GM19023 (cell line): ENCODE measurements at regions not wholly inside any gene's neighbourhood (a gene's known extent, or its start where the extent isn't known, plus 50 kb on each side); places are given as distances from the start of the nearest gene placed in this dataset.

Experiments
- ATAC-seq: cut with Tn5 transposase; IDR thresholded peaks from one replicate; pipeline ENCODE4 v1.9.1; 2021; ENCODE audit warnings: mild to moderate bottlenecking, moderate library complexity; ENCODE audit not compliant: unreplicated experiment

DNA sequence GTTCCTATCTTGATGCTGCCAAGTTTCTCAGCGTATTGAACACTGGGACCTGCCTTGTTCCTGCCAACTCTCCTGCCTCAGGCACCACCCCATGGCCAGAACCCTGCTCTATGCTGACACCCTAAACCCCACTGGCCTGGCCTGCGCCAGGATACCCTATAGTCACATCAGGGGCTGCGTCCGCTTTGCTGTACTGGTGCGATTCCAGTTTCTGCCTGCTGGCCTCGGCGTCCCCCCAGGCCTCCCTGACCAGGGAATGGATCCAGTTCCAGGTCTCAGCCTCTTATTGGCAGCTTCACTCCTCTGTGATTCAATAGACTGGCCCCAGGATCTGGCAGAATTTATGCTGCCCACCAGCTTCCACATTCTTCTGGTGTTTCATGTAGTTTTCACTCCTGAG, 55.0 kb downstream of the GPR6 start:
- no peak for ATAC-seq

DNA sequence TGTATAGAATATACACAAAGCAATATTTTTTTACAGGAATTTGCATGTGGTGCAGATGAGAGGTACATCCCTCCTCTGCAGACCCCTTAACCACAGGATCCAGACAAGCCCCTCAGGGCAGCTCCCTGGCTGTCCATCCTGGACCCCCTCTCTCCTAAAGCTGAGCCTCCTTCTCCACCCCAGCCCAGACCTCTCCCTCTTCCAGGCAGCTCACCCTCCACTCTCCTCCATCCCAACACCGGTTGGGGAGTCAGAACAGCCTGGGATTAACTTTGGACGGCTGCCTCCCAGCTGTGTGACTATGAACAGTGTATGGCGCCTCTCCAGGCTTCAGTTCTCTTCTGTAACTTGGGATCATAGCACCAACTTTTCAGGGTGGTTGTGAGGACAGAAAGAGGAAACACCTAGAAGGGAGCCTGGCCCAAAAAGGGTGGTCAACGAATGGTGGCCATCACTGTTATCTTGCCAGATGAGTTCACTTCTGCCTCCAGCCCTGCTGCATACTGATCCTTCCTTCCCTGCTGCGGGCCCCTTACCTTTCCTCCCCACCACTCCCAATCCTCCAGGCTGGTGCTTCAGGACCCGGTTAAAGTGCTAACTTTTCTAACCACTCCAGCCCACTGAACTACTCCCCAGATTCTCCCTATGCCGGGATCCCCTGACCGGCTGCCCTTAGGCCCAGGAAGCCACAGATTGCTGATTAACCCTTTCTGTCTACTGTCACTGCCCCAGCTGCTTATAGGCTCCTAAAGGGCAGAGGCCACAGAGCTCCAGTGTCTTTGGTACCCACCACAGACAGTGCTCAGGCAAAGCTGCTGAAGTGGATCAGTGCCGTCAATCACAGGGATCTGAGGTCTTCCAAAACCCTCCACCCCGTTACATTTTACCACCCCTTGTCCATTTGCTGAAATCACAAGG, 55.9 kb downstream of the GPR6 start:
- no peak for ATAC-seq

DNA sequence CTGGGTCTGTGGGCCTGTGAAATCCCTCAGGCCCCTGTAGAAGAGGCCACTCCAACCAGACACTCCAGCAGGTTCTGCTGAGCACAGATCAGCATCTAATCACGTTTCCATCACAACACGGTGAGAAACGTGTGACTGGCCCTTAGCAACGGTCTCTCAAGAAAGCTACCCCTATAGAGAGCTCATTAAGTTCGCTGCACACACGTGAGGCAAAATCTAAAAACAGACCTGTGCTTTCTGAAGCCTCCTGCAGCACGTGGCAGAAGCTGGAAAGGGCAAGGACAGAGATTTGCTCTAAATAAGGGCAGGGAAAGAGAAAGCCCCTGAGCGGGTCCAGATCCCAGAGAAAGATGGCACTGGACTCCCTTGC, 56.5 kb downstream of the GPR6 start:
- ATAC-seq: no peak

DNA sequence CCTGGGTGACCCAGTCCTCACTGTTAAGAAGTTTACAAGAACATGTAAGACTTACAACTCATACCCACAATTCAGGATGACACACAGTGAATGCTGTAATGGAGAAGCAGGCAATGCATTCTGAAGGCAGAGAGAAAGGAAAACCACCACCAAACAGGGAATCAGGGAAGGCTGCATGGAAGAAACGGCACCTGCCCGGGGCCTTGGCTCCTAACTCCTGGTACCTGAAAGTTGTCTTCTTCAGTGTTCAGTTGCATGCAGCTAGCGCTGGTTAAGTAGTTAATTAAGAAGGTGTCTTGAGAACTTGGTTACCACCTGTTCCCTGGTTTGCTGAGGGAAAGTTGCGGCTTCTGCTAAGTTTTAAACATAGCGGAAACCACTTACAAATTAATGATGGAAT, 57.2 kb downstream of the GPR6 start:
- ATAC-seq: no peak

DNA sequence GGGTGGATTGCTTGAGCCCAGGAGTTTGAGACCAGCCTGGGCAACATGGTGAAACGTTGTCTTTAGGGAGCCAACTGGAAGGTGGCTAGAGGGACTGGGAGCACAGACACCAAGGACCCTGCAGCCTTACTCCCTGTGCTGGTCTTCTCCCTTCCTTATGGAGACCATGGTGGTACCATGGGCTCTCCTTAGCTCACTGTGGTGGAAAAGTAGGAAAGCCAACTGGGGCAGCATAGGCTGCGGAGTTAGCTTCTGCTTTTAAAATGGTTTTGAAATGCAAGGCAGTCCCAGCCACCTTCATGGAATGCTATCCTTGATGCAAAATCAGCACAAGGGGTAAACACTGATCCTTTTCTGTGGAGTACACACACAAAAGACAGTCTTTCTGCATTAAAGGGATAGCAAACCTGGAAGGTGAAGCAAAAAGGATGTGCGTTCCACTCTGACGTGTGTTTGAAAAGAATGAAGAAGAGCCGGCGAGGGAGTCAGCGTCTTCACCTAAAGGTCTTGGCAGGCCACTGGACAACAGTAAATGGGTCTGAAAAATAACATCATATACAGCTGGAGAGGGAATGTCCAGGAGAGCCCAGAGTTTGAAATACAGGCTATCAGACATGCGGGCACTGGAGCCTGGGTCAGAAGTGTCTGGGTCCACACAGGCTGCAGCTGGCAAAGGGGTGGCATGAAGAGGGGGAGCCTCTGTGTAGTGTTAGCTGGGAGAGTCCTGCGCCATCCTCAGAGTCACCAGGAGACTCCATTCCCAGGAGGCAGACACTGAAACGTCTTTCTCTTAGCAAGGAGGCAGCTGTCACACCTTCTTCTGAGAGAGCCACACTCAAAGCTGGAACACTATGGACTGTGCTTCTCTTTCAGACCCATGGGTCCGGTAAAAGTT, 58.5 kb downstream of the GPR6 start:
- no peak for ATAC-seq

DNA sequence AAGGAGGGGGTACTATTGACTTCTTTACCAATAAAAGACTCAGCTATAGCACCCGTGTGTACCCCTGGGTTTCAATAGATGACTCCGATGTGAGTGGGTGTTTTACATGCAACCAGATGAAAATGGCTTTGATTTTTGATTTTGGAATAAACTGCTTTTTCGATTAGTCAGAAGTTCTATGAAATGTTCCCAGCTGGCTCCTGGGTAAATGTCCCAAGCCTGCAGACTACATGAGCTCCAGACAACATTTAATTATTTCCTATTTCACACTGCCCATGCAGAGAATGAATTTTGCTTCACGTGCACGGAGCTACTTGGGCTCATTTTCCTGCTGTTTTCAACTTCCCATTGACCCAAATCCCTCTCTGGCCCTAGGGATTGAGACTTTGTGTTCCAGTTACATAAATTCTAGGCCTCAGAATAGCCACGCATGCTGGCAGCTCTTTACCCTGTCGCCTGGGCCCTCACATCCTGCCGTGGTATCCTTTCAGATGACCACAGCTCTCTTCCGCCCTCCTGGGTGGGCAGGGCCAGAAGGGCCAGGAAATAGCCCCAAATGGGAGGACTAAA, 59.7 kb downstream of the GPR6 start:
- ATAC-seq: no peak

DNA sequence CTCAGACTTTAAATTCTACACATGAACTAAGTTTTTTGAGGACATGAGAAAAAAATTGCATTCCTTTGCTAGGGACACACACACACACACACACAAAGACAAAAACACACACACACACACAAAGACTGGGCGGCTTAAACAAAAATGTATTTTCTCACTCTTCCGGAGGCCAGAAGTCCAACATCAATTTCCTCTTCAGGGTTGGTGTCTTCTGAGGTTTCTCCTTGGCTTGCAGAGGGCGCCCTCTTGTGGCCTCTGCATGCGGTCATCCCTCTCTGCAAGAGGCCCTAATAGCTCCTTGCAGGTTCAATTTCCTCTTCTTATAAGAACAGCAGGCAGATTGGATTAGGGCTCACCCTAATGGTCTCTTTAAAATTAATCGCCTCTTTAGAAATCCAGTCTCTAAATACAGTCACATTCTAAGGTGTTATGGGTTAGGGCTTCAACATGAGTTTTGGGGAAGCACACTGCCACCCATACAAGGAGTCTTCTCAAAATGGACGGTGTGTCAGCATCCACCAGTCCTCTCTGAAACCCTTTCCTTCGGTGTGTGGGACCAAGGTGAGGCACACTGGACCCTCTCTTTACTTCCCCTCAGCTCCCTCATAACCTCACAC, 61.4 kb downstream of the GPR6 start:
- peak; percentile 87 for ATAC-seq

DNA sequence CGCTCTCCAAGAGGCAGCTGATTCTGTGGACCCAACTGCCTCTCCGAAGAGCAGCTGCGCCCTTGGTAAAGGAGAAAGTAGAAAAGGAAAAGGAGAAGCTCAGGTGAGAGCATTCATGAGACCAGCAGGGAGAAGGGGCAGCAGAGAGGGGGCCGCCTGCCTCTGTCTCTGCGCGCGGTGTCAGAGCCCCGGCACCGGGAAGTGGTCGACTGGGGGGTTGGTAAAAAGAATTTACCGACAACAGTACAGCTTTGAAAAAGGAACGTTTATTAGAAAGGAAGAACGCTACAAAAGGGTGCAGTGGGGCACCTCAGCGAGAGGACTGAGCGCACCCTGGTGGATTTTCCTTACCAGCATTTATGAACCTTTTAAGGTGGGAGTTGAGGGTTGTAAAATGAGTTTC, 61.9 kb downstream of the GPR6 start:
- peak; percentile 48 for ATAC-seq

- ATAC-seq: no peak
Measured at GRCh38 chr6:110040716-110041115, 62.6 kb downstream of the GPR6 start.

DNA sequence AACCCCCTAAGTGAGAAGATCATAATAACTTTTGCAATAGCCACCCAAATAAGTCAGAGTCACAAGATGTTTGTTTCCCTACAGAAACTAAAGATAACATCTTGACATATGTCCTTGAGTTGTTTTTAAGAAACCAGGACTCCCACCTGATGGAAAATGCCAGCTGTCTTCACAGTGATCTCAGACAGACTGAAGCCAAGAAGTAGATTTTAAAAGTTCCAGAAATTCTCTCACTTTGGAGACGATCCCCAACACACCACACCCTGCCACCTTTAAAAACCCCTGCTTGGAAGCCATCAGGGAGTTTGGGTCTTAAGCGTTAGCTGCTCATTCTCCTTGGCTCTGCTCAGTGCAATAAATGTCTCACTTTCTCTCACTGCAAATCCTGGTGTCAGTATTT, 63.0 kb downstream of the GPR6 start:
- no peak for ATAC-seq

GRCh38 chr6:110041830-110042229, 63.7 kb downstream of the GPR6 start:
- ATAC-seq: no peak

DNA sequence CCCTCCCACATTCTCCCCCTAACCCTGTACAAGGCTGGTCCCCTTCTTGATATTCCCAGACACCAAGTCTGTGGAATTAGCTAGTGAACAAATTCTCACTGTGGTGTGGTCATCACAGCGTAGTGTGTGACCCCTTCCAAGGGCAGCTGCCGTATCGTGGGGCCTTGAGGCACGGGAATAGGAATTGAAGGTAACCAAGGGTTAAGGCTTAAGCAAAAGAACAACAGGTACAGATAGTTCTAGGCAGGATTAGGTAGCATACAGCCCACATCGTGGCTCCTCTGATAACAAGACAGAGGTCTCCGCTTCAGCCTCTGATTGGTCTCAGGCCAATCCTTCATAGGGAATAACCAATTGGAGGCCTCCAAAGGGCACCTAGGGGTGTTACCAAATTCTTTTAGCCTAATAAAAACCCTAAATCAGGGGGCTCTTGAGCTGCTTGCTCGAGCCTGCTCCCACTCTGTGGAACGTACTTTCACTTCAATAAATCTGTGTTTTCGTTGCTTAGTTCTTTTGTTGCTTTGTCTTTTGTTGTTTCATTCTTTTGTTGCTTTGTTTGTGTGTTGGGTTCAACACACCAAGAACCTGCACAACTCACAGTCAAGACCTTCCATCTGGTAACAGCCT, 64.7 kb downstream of the GPR6 start:
- no peak for ATAC-seq

DNA sequence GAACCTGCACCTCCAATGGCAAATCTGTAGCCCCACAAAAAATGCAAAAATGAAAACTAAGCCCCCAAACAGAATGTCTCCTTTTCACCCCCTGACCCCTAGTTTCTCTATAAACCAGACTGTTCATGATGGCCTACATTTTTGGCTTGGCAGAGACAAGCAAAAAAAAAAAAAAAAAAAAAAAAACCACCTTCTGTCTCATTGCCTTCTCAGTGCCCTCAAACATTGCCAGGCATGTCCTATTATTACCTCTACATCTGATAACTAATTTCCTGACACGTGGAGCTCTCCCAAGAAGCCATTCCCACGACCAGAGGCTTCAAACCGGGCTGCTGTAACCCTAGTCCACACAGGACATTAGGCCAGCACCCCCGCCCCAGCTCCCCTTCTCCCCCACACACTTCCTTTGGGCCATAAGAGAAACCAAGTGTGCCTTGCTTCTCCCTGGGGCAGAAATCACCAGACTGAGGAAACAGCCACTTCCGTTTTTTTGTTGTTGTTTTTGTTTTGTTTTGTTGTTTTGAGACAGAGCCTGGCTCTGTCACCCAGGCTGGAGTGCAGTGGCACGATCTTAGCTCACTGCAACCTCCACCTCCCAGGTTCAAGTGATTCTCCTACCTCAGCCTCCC, 65.4 kb downstream of the GPR6 start:
- no peak for ATAC-seq

DNA sequence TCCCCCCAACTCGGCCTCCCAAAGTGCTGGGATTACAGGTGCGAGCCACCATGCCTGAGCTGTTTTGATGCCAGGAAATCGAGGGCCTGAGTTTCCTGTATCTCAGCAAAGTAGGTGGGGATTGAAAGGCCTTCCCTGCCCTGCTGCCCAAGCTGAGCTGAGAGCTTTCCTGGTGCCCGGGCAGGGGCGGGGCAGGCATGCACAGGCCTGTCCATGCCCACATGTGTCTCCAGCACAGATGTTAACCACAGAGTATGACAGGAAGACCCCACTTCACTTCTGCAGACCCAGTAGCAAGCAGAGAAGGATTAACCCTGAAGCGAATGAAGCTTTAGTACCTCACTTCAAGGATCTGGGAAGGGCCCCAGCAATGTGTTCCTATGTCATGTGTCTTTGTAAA, 66.0 kb downstream of the GPR6 start:
- ATAC-seq: no peak

- no peak for ATAC-seq
Measured at GRCh38 chr6:110044622-110045021, 66.5 kb downstream of the GPR6 start.

- no peak for ATAC-seq
Measured at GRCh38 chr6:110048221-110048875, 70.2 kb downstream of the GPR6 start.

DNA sequence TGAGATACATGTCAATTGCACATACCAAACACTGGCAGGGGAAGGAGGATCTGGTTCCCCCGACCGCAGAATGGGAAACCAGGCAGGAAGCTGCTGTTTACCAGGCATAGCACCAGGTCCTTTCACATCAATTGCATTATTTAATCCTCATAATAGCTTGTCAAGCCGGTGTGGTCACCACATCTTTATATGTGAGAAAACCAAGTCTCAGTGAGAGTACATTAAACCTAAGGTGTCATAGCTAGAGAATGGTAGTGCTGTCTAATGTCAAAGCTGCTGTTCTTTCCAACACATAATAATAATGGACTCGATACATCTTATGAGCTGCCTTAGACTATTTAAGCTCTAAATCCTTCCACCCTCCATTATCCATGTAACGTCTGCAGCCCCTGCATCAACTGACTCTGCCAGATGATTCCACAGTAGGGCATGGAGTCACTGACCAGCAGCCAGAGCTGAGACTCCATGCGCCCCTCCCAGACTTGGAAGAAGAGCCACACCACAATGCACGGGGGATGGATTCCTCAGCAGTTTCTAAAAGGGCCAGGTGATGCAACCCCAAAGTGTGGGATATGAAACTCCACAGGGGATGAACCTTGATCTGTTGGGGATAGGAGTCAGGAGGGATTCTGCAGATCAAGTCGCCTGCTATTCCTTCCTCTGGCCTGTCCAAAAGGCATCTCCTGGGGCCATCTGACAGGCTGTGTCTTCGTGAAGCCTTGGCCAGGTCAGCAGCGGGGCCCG, 71.8 kb downstream of the GPR6 start:
- no peak for ATAC-seq
